Fibroblast of skin of right biceps (primary cell): ENCODE measurements at regions not wholly inside any gene's neighbourhood (a gene's known extent, or its start where the extent isn't known, plus 50 kb on each side); places are given as distances from the start of the nearest gene placed in this dataset.
"Not testable (repeated sequence)": the region's sequence is repeated elsewhere in the genome, so short reads cannot be mapped to it uniquely, and the experiment has no call there.

Experiments used
- DNase-seq: peaks from one replicate; pipeline ENCODE4 v3.0.0-alpha.2; 2013

GRCh38 chr14:30322819-30323218 is 236.1 kb upstream of the G2E3 start:
- DNase-seq = no peak

GRCh38 chr14:30330033-30330432 is 228.9 kb upstream of the G2E3 start:
- DNase-seq = no peak

DNA sequence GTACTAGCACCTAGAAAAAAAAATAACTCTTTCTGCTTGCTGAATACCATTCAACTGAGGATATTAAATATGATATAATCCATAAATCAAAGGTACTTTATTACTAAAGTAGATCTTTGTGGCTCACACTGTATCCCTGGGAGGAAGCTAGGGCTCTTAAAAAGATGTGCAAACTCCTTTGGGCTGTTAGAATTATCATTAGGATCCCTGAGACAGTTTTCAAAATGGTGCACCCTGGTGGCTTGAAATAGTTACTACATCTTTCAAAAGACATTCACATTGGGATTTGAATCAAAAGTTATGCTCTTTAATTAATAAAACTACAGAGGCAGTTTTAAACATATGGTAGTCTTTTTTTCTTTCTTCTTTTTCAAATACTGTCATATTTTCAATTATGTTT is 228.5 kb upstream of the G2E3 start:
- DNase-seq = peak; percentile 8

DNA sequence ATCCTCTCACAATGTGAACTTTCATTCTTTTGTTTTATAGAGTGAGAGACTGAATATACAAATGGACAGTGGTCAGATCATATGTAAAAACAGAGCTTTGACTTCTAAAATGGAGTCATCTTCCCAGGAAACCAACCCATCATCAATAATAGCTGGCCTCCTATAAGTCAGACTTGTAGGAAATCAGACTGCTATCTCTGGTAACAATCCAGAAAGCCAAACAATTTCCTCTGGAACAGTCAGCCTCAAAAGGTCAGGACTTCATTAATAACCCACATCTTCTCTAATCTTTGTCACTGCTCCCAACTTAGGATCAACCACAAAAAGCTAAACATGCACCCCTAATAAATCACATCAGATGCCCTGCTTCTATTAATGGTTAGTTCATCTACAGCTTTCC is 227.9 kb upstream of the G2E3 start:
- no peak for DNase-seq

DNA sequence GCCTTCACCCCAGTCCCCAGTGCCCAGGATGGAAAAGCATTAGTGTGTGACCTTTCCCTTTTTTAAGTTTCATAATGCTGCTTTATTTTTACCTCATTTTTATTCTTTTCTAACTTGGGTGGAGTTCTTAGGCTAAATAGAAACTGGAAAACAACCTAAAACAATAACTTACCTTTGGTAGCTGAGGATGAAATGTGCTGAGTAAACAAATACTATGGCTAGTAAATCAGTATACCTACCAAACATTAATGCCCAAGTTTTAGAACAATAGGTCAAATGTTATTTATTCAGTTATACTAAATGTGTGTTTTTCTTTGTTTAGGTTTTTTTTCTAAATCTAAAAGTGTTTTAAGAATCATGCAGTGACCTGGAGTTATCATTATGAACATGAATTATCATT is 226.6 kb upstream of the G2E3 start:
- no peak for DNase-seq

DNA sequence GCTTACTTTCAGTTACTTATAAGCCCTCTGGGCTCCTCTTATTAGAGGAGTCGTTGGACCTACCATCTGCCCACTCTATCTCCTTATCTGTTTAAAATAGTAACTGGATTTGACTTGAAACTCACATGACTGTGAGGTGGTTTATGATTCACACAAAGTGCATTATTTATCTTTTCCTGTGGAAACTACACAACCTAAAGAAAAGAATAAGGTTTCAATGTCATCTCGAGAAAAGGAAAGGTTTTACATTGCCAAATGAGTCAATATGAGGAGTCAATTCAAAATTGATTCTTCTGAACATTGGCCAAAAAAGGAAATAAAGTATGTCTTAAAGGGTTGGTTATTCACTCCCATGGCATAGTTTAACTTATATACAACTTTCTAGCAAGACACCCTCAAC is 225.0 kb upstream of the G2E3 start:
- DNase-seq = no peak

DNA sequence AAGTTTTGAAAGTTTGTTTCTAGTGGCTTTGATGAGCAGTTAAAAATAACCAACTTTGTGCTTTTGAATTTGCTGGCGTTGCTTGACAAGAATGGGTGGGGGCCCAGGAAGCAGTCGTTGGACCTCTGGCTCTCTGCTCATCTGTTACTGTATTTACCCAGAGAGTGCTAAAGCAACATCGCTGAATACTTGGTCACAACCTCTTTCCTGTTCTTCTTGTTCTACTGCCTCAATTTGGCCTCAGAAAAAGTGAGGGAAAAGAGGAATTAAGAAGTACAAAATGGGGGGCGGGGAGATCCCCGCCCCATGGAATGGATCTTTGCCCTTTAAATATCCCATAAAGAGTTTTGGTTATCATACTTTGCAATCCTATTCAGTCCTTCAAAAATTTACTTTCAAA is 221.5 kb upstream of the G2E3 start:
- DNase-seq = no peak

DNA sequence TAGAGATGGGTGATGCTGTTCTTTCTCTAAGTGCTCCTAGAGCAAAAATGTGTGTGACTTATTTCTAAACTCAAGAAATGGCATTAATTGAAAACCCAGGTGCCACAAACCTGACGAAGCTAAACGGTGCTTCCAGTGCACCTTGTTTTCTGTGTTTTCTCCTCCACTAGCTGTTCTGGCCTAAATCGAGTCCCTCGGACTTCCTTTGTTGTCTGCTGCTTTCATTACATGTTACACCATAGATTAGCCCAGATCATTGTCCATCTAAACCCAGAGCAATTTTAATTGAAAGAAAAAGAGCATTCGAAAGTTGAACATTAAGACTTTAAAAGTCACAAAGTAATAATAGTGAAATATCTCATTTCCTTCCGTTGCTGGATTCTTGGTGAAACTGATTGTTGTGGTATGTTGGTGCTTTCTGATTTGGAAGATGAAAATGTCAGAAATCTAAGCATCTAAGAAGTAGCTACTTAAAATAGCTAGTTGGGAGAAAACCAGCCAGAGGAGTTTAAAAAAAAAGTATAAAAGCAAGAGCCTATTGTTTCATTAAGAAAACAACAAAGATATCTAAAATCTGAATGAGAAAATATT is 219.6 kb upstream of the G2E3 start:
- no peak for DNase-seq

DNA sequence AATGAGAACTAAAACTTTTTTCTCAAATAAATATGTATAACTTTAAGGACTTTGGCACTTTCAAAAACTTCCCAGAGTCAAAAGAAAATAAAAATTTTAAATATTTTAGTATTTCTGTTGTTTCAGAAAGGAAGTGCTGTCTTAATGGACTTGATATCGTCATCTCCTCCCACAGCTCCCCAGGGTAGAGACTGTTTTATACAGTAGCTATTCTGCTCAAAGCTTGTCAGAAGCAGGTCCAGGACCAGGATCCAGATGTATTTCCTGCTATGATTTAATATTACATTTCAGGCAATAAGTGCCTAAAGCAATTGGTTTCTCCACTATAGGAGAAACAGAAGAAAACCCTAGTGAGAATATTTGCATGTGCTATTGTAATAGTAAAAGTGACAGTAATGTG is 218.5 kb upstream of the G2E3 start:
- no peak for DNase-seq

- no peak for DNase-seq
These were observed 213.4 kb upstream of the G2E3 start for GRCh38 chr14:30345511-30345910.

- DNase-seq = no peak
These were observed 210.5 kb upstream of the G2E3 start for GRCh38 chr14:30348445-30348844.

DNA sequence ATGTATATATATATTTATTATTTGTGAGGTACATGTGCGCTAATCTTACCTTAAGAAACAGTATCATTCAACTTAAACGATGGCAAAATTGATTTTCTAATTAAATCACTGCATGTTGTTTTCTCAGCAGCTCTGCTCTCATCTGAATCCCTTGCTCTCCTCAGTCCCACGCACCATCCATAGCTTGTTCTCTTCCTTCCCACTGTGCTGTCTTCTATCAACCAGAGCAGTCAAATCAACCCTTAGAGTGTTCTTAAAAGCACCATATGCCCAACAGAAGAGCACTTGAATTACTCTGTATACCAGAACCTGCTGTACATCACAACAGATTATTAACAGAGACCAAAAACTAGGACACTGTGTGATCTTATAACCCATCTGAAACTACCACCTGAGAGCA is 209.4 kb upstream of the G2E3 start:
- DNase-seq = no peak

GRCh38 chr14:30354439-30354838 is 204.5 kb upstream of the G2E3 start:
- DNase-seq = no peak

DNA sequence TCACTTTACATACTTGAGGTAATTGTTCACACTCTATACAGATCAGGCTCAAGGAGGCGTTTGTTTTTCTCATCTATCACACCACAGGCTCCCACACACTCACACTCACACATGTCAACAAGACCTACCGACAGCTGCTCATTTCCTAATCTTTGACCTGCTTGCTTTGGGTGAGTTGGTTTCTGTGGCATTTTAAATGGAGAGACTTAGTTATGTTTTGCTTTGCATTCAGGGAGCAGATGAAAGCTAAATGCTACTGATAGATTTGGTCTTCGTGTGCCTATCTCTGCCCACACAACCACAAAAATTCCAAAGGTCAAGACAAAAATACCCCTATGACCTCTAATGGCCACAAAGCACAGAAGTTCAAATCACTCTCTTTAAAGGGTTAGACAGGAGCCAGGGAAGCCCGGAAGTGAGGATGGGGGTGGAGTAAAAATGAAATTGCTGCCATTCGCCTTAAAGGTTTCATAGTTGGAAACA is 203.5 kb upstream of the G2E3 start:
- DNase-seq = no peak

DNA sequence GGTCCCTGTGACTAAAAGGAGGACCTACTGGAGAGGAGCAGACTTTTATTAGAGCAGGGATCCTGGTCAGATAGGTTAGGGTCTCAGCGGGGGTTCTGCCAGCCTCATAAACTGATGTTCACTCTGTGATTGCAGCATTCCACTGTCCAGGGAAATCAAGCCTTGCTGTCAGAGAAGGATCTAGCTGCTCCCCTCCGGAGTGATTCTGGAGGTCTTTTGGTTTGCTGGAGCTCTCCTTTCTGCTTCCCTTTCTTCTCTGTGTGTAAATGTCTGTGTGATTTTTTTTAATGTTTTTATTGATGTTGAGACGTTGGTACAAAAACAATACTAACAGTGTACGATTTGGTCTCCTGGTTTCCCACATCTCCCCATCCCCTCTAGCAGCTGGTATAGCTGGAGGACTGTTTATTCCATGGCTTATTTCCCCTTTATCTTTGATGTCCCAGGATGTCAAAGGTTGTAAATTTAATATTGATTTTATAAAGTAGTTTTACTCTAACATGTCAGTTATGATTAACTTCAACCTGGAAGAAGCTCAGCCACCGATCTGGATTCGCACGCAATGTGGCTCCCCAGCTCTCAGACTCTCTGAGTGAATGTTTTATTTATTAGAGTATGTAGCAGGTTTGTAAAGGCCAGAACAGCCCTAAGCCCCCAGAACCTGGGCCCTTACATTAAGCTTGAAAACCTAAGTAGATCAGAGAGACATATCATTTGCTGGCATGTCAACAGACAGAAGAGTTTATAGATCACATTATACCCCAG is 202.3 kb upstream of the G2E3 start:
- DNase-seq = no peak

GRCh38 chr14:30357791-30358190 is 201.2 kb upstream of the G2E3 start:
- DNase-seq = no peak

- DNase-seq = no peak
These were observed 196.4 kb upstream of the G2E3 start for GRCh38 chr14:30362369-30363218.

DNA sequence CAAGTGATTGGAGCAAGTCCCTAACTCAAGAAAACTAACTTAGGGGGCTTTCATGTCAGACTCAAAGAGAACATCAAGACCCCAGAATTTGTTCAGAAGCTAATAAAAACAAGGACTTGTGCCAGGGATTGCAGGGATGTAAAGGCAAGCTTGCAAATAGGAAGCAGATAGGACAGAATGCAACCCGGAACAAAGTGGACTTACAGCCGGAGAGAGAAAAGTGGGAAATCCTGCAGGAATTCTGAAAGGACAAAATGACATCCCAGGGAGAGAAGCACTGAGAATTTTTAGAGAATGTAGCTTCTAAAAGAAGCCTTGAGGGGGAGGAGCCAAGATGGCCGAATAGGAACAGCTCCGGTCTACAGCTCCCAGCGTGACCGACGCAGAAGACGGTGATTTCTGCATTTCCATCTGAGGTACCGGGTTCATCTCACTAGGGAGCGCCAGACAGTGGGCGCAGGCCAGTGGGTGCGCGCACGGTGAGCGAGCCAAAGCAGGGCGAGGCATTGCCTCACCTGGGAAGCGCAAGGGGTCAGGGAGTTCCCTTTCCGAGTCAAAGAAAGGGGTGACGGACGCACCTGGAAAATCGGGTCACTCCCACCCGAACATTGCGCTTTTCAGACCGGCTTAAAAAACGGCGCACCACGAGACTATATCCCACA is 195.6 kb upstream of the G2E3 start:
- not testable (repeated sequence) for DNase-seq

DNA sequence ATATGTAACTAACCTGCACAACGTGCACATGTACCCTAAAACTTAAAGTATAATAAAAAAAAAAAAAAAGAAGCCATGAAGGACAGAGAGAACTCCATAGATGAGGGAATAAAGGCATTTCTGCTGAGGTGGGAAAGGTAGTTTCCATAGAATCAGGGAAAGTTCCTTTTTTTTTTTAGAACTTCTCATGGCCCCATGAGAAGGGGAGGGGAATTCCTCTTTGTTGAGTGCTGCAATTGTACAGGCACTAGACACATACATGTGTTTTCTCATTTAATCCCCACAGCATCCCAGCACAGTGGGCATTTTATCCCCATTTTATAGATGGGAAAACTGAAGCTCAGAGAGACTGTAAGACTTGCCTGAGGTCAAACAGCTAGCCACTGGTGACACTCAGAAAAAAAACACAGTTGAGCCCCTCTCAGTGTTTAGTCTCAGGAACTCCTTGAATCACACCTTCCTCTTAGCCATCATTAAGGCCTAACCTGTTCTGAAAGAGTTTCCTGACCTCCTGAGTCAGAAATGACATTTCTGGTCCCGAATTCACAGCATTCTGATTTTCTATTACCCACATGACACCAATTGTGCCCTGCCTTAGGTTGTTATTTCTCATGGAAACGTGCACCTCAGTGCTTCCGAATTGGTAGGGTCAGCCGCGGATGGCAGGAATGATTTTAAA is 189.3 kb upstream of the G2E3 start:
- no peak for DNase-seq

DNA sequence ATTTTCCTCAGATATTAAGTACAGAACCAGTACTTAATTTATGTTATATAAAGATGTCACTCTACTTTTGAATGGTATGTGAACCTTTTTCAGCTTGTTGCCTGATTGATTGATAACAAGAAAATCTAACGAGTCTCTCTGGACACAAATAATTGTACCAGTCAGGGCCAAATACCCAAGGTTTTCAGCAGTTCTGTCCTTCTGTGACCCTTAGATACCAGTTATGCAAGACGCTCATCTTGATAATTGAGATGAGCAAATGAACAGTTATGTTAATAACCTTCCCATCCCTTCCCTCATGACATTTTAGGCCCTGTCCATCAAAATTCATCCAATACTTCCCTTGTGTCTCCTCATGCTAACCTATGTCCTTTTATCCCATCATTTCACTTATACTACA is 185.9 kb upstream of the G2E3 start:
- no peak for DNase-seq

DNA sequence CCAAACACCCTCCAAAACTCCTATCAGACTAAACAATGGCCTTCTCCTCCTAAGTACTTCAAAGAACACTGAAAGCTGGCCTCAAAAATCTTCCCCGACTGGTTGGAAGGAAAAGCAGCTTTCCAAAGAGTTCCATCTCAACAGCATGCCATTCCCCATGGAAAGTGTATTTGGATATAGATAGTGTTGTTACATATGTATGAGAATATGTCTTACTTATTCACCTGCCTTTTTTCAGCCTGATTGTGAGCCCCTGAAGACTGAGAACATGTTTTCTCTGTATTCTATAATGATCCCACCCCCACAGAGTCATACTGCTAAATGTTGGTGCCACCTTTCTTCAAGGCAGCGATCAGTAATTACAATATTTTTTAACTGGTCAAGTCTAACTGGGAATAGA is 185.4 kb upstream of the G2E3 start:
- DNase-seq = no peak

DNA sequence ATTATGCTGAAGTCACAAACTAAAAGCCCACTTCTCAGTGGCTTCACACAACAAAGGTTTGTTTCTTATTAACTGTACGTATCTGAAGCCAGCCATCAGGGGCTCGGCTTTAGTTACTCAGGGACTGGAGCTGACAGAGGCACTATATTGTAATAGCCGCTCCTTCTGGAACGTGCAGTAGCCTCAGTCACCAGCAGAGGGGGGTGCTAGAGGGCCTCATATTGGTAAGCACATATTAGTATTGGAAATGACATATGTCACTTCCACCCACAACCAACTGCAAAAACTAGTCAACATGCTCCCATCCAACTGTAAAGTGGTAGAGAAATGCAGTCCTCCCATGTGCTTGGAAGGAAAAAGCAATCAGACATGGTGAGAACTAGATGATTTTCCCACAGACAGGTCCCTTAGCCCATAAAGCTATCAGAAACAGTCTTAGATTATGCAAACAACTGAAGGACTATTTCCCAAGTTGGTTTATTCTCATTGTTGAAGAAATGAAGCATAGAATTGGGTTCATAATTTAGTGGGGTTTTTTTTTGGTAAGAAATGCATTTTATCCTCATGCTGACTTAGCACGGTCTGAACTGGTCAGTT is 183.6 kb upstream of the G2E3 start:
- peak; percentile 47 for DNase-seq
